Nephron progenitor cell (in vitro differentiated cells): ENCODE measurements at regions not wholly inside any gene's neighbourhood (a gene's known extent, or its start where the extent isn't known, plus 50 kb on each side); places are given as distances from the start of the nearest gene placed in this dataset.
A peak's percentile ranks its signal among the peaks of the same experiment; 100 is the strongest.

Experiments used
- DNase-seq: peaks from one replicate; pipeline ENCODE4 v3.0.0; 2021
- H3K27ac Mint-ChIP-seq: 2 replicates; pipeline ENCODE4 v1.8.0; 2021; ENCODE audit warnings: mild to moderate bottlenecking, moderate library complexity, mixed read lengths
- H3K27me3 Mint-ChIP-seq: 2 replicates; pipeline ENCODE4 v1.8.0; 2021; ENCODE audit warnings: mild to moderate bottlenecking, low read depth, mixed read lengths; ENCODE audit not compliant: poor library complexity
- H3K36me3 Mint-ChIP-seq: 2 replicates; pipeline ENCODE4 v1.8.0; 2021; ENCODE audit warnings: low read depth, mixed read lengths
- H3K4me1 Mint-ChIP-seq: 2 replicates; pipeline ENCODE4 v1.8.0; 2021; ENCODE audit warnings: mixed read lengths
- H3K4me3 Mint-ChIP-seq: 2 replicates; pipeline ENCODE4 v1.8.0; 2021; ENCODE audit warnings: mild to moderate bottlenecking, moderate library complexity, mixed read lengths
- H3K9me3 Mint-ChIP-seq: 2 replicates; pipeline ENCODE4 v1.8.0; 2021; ENCODE audit warnings: mild to moderate bottlenecking, moderate library complexity, mixed read lengths
- CTCF ChIP-seq: fragments of 200-600 bp; sonication (generic); IDR thresholded peaks from 2 replicates; pipeline ENCODE4 v1.5.0; 2021; ENCODE audit warnings: antibody characterized with exemption

GRCh38 chr12:92573104-92573503 lies 129.7 kb upstream of the PLEKHG7 start:
- H3K4me1 Mint-ChIP-seq, result peaks cover 13% of the 10 kb centered on the region
- no peaks in the 10 kb centered on the region for H3K27me3 Mint-ChIP-seq
- no peak for TF ChIP-seq CTCF
- DNase-seq, result no peak
- no peak overlapping the region for H3K4me3 Mint-ChIP-seq
- peaks cover 4% of the 10 kb centered on the region for H3K9me3 Mint-ChIP-seq
- H3K36me3 Mint-ChIP-seq, result no peaks in the 10 kb centered on the region
- H3K27ac Mint-ChIP-seq, result no peak overlapping the region

- H3K27me3 Mint-ChIP-seq, result peaks cover 4% of the 10 kb centered on the region
- no peak overlapping the region for H3K27ac Mint-ChIP-seq
- peaks cover 8% of the 10 kb centered on the region for H3K9me3 Mint-ChIP-seq
- no peak for DNase-seq
- TF ChIP-seq CTCF, result no peak
- no peaks in the 10 kb centered on the region for H3K36me3 Mint-ChIP-seq
- no peak overlapping the region for H3K4me3 Mint-ChIP-seq
- peaks cover 13% of the 10 kb centered on the region for H3K4me1 Mint-ChIP-seq
These were observed 130.8 kb upstream of the PLEKHG7 start for GRCh38 chr12:92571844-92572543.

DNA sequence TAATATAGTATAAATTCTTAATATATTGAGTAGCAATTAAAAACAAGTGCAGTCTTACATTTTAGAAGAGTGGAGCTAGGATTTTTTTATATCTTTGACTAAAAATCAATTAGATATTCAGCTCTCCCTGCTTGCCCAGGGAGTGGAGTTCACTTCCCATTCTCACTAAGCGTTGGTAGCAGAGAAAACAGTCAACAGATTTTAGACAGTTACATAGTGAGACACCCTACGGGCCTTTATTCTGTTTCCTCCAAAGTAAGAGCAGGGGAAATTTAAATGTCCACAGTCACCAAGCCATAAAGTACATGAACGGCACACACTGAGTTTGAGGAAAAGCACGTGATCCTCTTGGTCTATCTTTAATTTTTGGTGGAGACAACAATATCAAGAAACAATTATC lies 131.6 kb upstream of the PLEKHG7 start:
- no peak for TF ChIP-seq CTCF
- Mint-ChIP-seq H3K27me3 (peaks cover 4% of the 10 kb centered on the region), H3K27ac (no peak overlapping the region), H3K4me3 (no peak overlapping the region), H3K9me3 (peaks cover 9% of the 10 kb centered on the region), H3K4me1 (peaks cover 13% of the 10 kb centered on the region), H3K36me3 (no peaks in the 10 kb centered on the region)
- no peak for DNase-seq

DNA sequence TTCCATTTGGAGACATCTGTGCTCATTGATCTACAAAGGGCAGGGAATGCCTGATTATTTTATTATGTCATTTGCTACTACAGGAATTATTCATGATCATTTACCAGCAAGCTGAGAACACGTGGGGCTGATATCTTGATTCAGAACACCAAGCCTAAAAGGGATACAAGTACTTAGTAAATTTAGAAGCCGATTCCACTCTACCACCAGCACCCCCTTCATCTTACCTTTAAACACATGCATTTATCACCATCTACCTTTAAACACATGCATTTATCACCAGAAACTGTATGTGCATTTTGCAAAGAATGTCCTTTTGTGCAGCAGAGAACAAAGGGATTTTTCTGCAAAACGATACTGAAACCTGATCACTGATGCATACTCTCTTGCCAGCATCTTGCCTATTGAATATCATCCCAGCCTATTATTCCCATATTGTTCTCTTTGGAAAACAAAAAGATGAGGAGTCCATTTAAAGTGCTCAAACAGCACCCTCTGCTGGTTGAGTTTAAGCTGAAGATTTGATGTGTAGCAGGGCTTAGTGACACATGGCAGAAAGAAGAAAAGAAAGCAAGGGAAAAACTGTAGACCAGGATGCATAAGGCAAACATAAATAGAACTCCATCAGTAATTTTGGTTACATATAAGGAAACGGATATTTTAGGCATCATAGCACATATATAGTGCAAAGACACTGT lies 132.6 kb upstream of the PLEKHG7 start:
- no peak overlapping the region for H3K4me3 Mint-ChIP-seq
- peak; percentile 73 for TF ChIP-seq CTCF
- peaks cover 4% of the 10 kb centered on the region for H3K27me3 Mint-ChIP-seq
- peaks cover 11% of the 10 kb centered on the region for H3K4me1 Mint-ChIP-seq
- H3K36me3 Mint-ChIP-seq, result no peaks in the 10 kb centered on the region
- H3K9me3 Mint-ChIP-seq, result peaks cover 9% of the 10 kb centered on the region
- DNase-seq, result peak; percentile 58
- no peak overlapping the region for H3K27ac Mint-ChIP-seq

DNA sequence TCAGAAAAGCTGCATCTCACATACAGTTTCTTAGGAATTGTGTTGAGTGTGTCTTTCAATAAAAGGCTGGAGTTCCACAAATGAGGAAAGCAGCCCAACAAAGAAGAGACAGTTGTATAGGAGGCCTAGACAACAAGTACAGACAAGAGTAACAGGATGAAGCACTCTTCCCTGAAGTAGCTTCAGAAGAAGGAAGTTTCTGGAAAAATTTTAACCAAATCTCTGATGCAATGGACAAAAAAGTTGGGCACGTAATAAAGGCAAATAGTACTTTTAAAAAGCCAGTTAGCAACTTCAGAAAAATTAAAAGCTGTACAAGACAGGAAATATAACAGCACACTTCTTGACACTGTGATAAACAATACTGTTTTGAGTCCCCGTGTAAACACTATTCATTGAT lies 134.1 kb upstream of the PLEKHG7 start:
- no peak overlapping the region for H3K27ac Mint-ChIP-seq
- H3K4me3 Mint-ChIP-seq, result no peak overlapping the region
- TF ChIP-seq CTCF, result no peak
- peaks cover 4% of the 10 kb centered on the region for H3K27me3 Mint-ChIP-seq
- DNase-seq, result no peak
- H3K4me1 Mint-ChIP-seq, result peaks cover 5% of the 10 kb centered on the region
- H3K36me3 Mint-ChIP-seq, result no peaks in the 10 kb centered on the region
- H3K9me3 Mint-ChIP-seq, result peaks cover 9% of the 10 kb centered on the region
